KMS-11 (cell line): ENCODE measurements at regions not wholly inside any gene's neighbourhood (a gene's known extent, or its start where the extent isn't known, plus 50 kb on each side); places are given as distances from the start of the nearest gene placed in this dataset.

ENCODE experiments used
- H2AFZ ChIP-seq: fragments of 200-600 bp; sonication (generic); 2 replicates; pipeline ENCODE4 v1.6.1; 2016; ENCODE audit warnings: antibody characterized with exemption, mixed run types, low read depth
- H3K27ac ChIP-seq: fragments of 200-600 bp; sonication (generic); 2 replicates; pipeline ENCODE4 v1.6.1; 2016; ENCODE audit warnings: mild to moderate bottlenecking, mixed run types
- H3K27me3 ChIP-seq: fragments of 200-600 bp; sonication (generic); 2 replicates; pipeline ENCODE4 v1.6.1; 2017; ENCODE audit warnings: mild to moderate bottlenecking, low read depth, mixed run types, moderate library complexity; ENCODE audit not compliant: insufficient read depth
- H3K36me3 ChIP-seq: fragments of 200-600 bp; sonication (generic); 2 replicates; pipeline ENCODE4 v1.6.1; 2017; ENCODE audit warnings: mild to moderate bottlenecking, mixed run types; ENCODE audit not compliant: insufficient read depth
- H3K4me1 ChIP-seq: fragments of 200-600 bp; sonication (generic); 2 replicates; pipeline ENCODE4 v1.6.1; 2016; ENCODE audit warnings: mild to moderate bottlenecking, low read depth, mixed run types; ENCODE audit not compliant: poor library complexity, severe bottlenecking
- H3K4me2 ChIP-seq: fragments of 200-600 bp; sonication (generic); 2 replicates; pipeline ENCODE4 v1.7.0; 2016; ENCODE audit warnings: mild to moderate bottlenecking, mixed run types
- H3K4me3 ChIP-seq: fragments of 200-600 bp; sonication (generic); IDR thresholded peaks from 2 replicates; pipeline ENCODE4 v1.6.1; 2017; ENCODE audit warnings: low read depth, low read length, mixed read lengths; ENCODE audit not compliant: insufficient read depth
- H3K79me2 ChIP-seq: fragments of 200-600 bp; sonication (generic); 2 replicates; pipeline ENCODE4 v1.6.1; 2016; ENCODE audit warnings: low read depth, mixed run types; ENCODE audit not compliant: insufficient read depth
- H3K9ac ChIP-seq: fragments of 200-600 bp; sonication (generic); 2 replicates; pipeline ENCODE4 v1.6.1; 2016; ENCODE audit warnings: mild to moderate bottlenecking, mixed run types
- H4K20me1 ChIP-seq: fragments of 200-600 bp; sonication (generic); 2 replicates; pipeline ENCODE4 v1.6.1; 2016; ENCODE audit warnings: mild to moderate bottlenecking, mixed run types; ENCODE audit not compliant: insufficient read depth
- TF ChIP-seq, protein P1 (sequence below): fragments of 200-600 bp; sonication (generic); conservative IDR thresholded peaks from 2 replicates; pipeline ENCODE4 v1.6.1; 2017; ENCODE audit warnings: low read depth, mild to moderate bottlenecking, antibody characterized with exemption, low read length, moderate library complexity, mixed read lengths

- no peaks in the 10 kb centered on the region for H3K4me1 ChIP-seq
- TF ChIP-seq, protein P1, sequence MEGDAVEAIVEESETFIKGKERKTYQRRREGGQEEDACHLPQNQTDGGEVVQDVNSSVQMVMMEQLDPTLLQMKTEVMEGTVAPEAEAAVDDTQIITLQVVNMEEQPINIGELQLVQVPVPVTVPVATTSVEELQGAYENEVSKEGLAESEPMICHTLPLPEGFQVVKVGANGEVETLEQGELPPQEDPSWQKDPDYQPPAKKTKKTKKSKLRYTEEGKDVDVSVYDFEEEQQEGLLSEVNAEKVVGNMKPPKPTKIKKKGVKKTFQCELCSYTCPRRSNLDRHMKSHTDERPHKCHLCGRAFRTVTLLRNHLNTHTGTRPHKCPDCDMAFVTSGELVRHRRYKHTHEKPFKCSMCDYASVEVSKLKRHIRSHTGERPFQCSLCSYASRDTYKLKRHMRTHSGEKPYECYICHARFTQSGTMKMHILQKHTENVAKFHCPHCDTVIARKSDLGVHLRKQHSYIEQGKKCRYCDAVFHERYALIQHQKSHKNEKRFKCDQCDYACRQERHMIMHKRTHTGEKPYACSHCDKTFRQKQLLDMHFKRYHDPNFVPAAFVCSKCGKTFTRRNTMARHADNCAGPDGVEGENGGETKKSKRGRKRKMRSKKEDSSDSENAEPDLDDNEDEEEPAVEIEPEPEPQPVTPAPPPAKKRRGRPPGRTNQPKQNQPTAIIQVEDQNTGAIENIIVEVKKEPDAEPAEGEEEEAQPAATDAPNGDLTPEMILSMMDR: no peak
- no peaks in the 10 kb centered on the region for H4K20me1 ChIP-seq
- H3K27ac ChIP-seq: no peak overlapping the region
- H3K4me2 ChIP-seq: no peak overlapping the region
- H2AFZ ChIP-seq: no peak overlapping the region
- no peaks in the 10 kb centered on the region for H3K79me2 ChIP-seq
- H3K36me3 ChIP-seq: no peaks in the 10 kb centered on the region
- H3K27me3 ChIP-seq: no peaks in the 10 kb centered on the region
- H3K9ac ChIP-seq: no peak overlapping the region
- no peak overlapping the region for H3K4me3 ChIP-seq
Measured at GRCh38 chr4:103499094-103499493, 220.7 kb downstream of the TACR3 start.

GRCh38 chr4:103498161-103499070, 221.4 kb downstream of the TACR3 start:
- no peak overlapping the region for H3K4me2 ChIP-seq
- TF ChIP-seq, protein P1: no peak
- H3K27me3 ChIP-seq: no peaks in the 10 kb centered on the region
- H3K4me3 ChIP-seq: no peak overlapping the region
- no peak overlapping the region for H3K9ac ChIP-seq
- no peaks in the 10 kb centered on the region for H3K36me3 ChIP-seq
- H3K4me1 ChIP-seq: no peaks in the 10 kb centered on the region
- H2AFZ ChIP-seq: no peak overlapping the region
- no peaks in the 10 kb centered on the region for H4K20me1 ChIP-seq
- no peak overlapping the region for H3K27ac ChIP-seq
- no peaks in the 10 kb centered on the region for H3K79me2 ChIP-seq

DNA sequence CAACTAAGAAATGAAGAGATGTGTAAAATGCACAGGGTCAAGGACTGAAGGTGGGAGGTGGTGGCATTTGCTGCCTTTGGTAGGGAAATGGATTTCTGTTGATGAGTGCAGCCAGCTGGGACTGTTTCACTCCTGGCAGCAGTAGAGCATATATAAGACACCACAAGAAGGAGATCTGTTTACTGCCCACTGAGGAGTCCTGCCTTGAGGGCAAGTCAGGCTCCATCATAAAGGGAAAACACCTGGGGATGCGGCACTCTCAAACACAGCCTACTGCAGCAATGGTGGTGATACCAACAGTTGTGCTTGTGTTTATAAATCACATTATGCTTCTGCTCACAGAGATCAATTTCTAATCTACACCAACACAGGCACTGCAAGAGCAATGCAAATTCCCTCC, 222.1 kb downstream of the TACR3 start:
- Histone ChIP-seq H3K9ac (no peak overlapping the region), H3K27me3 (no peaks in the 10 kb centered on the region), H3K4me2 (no peak overlapping the region), H2AFZ (no peak overlapping the region), H3K27ac (no peak overlapping the region), H4K20me1 (no peaks in the 10 kb centered on the region), H3K36me3 (no peaks in the 10 kb centered on the region), H3K4me1 (no peaks in the 10 kb centered on the region), H3K4me3 (no peak overlapping the region), H3K79me2 (no peaks in the 10 kb centered on the region)
- TF ChIP-seq, protein P1: no peak

GRCh38 chr4:103496800-103497199, 223.0 kb downstream of the TACR3 start:
- Histone ChIP-seq H3K36me3 (no peaks in the 10 kb centered on the region), H3K79me2 (no peaks in the 10 kb centered on the region), H3K9ac (no peak overlapping the region), H2AFZ (no peak overlapping the region), H3K4me3 (no peak overlapping the region), H3K4me2 (no peak overlapping the region), H3K4me1 (no peaks in the 10 kb centered on the region), H4K20me1 (no peaks in the 10 kb centered on the region), H3K27me3 (no peaks in the 10 kb centered on the region), H3K27ac (no peak overlapping the region)
- TF ChIP-seq, protein P1: no peak
